ENCODE measurements at regions not wholly inside any gene's neighbourhood (a gene's known extent, or its start where the extent isn't known, plus 50 kb on each side); places are given as distances from the start of the nearest gene placed in this dataset.

DNA sequence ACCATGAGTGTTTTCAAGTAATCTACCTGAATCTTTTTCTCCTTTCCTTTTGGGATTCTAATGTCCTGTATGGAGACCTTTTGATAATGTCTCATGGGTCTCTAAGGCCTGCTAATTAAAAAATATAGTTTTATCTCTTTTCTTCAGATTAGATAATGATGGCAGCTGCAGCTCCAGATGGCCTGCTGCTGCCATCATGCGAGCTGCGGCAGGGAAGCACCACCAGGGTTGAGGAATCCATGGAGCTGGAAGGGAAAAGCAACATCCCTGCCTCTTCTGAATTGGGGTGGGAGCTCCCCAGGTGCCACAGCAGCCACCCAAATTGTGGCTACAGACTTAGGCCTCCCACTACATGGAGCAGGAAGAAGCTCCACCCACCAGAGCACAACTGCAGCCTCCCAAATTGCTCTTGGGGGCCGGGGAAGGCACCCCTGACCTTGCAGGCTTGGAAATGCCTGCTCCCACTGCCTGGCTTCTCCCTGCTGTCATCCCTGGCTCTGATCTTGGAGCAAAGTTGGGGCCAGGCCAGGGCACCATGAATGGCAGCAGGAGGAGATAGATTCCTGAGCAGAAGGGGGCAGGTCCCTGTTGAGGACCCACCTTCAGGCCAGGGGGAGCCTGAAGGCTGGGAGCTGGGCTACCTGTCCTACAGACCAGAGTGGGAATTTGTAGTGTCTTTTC, 189.6 kb upstream of the MAN1A1 start (continued):
- TF ChIP-seq CREB1 (CRISPR knock-in tag; IDR thresholded peaks at IDR 0.05; ENCODE audit: low read depth) (no peak), EZH2 (IDR thresholded peaks at IDR 0.05; ENCODE audit: low read depth, unreplicated experiment) (no peak), ZNF331 (CRISPR knock-in tag; IDR thresholded peaks at IDR 0.05; ENCODE audit: low read depth) (no peak)
- TF ChIP-seq, protein P1, sequence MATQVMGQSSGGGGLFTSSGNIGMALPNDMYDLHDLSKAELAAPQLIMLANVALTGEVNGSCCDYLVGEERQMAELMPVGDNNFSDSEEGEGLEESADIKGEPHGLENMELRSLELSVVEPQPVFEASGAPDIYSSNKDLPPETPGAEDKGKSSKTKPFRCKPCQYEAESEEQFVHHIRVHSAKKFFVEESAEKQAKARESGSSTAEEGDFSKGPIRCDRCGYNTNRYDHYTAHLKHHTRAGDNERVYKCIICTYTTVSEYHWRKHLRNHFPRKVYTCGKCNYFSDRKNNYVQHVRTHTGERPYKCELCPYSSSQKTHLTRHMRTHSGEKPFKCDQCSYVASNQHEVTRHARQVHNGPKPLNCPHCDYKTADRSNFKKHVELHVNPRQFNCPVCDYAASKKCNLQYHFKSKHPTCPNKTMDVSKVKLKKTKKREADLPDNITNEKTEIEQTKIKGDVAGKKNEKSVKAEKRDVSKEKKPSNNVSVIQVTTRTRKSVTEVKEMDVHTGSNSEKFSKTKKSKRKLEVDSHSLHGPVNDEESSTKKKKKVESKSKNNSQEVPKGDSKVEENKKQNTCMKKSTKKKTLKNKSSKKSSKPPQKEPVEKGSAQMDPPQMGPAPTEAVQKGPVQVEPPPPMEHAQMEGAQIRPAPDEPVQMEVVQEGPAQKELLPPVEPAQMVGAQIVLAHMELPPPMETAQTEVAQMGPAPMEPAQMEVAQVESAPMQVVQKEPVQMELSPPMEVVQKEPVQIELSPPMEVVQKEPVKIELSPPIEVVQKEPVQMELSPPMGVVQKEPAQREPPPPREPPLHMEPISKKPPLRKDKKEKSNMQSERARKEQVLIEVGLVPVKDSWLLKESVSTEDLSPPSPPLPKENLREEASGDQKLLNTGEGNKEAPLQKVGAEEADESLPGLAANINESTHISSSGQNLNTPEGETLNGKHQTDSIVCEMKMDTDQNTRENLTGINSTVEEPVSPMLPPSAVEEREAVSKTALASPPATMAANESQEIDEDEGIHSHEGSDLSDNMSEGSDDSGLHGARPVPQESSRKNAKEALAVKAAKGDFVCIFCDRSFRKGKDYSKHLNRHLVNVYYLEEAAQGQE (IDR thresholded peaks at IDR 0.05; ENCODE audit: unreplicated experiment) = no peak

DNA sequence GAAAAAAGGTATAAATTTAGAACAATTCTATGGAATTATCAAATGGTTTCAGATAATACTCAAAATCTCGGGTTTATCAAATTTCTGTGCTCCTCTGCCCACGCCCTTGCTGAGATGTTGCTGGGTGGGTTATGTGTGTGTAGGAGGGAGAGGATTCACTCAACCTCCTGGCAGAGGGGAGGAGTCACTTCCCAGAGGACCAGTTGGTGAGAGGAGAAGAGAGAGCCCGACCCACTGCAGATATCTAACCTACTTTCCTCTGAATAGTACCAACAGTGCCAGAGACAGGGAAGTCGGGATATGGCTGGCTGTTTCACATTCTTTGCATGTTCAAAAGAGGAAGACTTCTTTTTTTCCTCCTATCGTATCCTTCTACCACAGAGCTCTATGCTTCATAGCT, 187.1 kb upstream of the MAN1A1 start:
- no peaks in the 10 kb centered on the region for H3K9me3 Mint-ChIP-seq
- H3K27me3 Mint-ChIP-seq (ENCODE audit: insufficient read depth, low read depth, poor library complexity) = no peaks in the 10 kb centered on the region
- H2AFZ ChIP-seq = no peak overlapping the region
- no peaks in the 10 kb centered on the region for H3K36me3 ChIP-seq (ENCODE audit: insufficient read depth)
- no peak overlapping the region for H3K4me3 ChIP-seq
- no peaks in the 10 kb centered on the region for H4K20me1 ChIP-seq (replicated peaks; ENCODE audit: insufficient read depth)
- ATAC-seq = no peak
- peaks cover 4% of the 10 kb centered on the region; the same call in 2 of the 3 replicates for H3K4me1 Mint-ChIP-seq
- H3K27ac ChIP-seq (ENCODE audit: low read depth) = no peak overlapping the region
- no peak overlapping the region for H3K27ac Mint-ChIP-seq
- no peaks in the 10 kb centered on the region for H3K79me2 ChIP-seq (replicated peaks; ENCODE audit: insufficient read depth)
- no peak overlapping the region for H3K4me2 ChIP-seq
- no peaks in the 10 kb centered on the region for H3F3A ChIP-seq (replicated peaks; ENCODE audit: low read depth)
- H3K4me1 ChIP-seq (ENCODE audit: insufficient read depth) = no peaks in the 10 kb centered on the region
- no peaks in the 10 kb centered on the region for H3K36me3 Mint-ChIP-seq (ENCODE audit: low read depth)
- H3K27me3 ChIP-seq (ENCODE audit: insufficient read depth) = no peaks in the 10 kb centered on the region
- TF ChIP-seq EZH2 (IDR thresholded peaks at IDR 0.05; ENCODE audit: low read depth, unreplicated experiment) (no peak), POLR2AphosphoS5 (IDR thresholded peaks at IDR 0.05; ENCODE audit: low read depth) (no peak)
- H3K9me2 ChIP-seq (ENCODE audit: insufficient read depth) = no peaks in the 10 kb centered on the region
- no peak overlapping the region for H3K4me3 Mint-ChIP-seq
- no peak for DNase-seq (ENCODE audit: low spot score)

DNA sequence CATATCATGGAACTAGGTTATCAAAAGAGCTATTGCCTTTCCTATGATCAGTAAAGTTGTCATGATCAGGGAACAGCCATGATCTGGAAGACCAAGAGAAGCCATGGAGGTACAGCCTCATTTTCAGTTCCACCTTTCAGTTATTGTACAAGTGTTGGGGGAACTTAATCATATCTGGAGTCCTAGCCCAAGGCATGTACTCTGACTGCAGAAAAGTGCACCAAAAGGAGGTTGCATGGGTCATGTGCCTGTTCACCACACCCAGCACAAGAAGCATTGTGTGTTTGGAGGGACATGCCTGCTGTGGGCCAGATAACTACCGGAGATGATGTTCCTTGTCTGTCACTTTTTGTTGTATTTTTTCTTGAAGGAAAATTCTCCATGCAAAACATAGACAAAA, 185.8 kb upstream of the MAN1A1 start:
- Histone ChIP-seq H3K36me3 (ENCODE audit: insufficient read depth) (no peaks in the 10 kb centered on the region), H3K9me2 (ENCODE audit: insufficient read depth) (no peaks in the 10 kb centered on the region), H4K20me1 (replicated peaks; ENCODE audit: insufficient read depth) (no peaks in the 10 kb centered on the region), H2AFZ (no peak overlapping the region), H3F3A (replicated peaks; ENCODE audit: low read depth) (no peaks in the 10 kb centered on the region), H3K79me2 (replicated peaks; ENCODE audit: insufficient read depth) (no peaks in the 10 kb centered on the region), H3K4me2 (no peak overlapping the region), H3K27ac (ENCODE audit: low read depth) (no peak overlapping the region), H3K27me3 (ENCODE audit: insufficient read depth) (no peaks in the 10 kb centered on the region), H3K4me3 (no peak overlapping the region), H3K4me1 (ENCODE audit: insufficient read depth) (no peaks in the 10 kb centered on the region)
- peaks cover 4% of the 10 kb centered on the region; the same call in 2 of the 3 replicates for H3K4me1 Mint-ChIP-seq
- no peaks in the 10 kb centered on the region for H3K27me3 Mint-ChIP-seq (ENCODE audit: insufficient read depth, low read depth, poor library complexity)
- no peaks in the 10 kb centered on the region for H3K36me3 Mint-ChIP-seq (ENCODE audit: low read depth)
- H3K9me3 Mint-ChIP-seq = no peaks in the 10 kb centered on the region
- no peak overlapping the region for H3K4me3 Mint-ChIP-seq
- DNase-seq (ENCODE audit: low spot score) = no peak
- H3K27ac Mint-ChIP-seq = no peak overlapping the region
- no peak for ATAC-seq
- TF ChIP-seq, protein P2, sequence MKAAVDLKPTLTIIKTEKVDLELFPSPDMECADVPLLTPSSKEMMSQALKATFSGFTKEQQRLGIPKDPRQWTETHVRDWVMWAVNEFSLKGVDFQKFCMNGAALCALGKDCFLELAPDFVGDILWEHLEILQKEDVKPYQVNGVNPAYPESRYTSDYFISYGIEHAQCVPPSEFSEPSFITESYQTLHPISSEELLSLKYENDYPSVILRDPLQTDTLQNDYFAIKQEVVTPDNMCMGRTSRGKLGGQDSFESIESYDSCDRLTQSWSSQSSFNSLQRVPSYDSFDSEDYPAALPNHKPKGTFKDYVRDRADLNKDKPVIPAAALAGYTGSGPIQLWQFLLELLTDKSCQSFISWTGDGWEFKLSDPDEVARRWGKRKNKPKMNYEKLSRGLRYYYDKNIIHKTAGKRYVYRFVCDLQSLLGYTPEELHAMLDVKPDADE (IDR thresholded peaks at IDR 0.05) = no peak
- no peak for TF ChIP-seq EZH2 (IDR thresholded peaks at IDR 0.05; ENCODE audit: low read depth, unreplicated experiment)
- TF ChIP-seq ZNF114 (CRISPR knock-in tag; IDR thresholded peaks at IDR 0.05) = no peak
- TF ChIP-seq ZNF331 (CRISPR knock-in tag; IDR thresholded peaks at IDR 0.05; ENCODE audit: low read depth) = no peak
- TF ChIP-seq NANOG (IDR thresholded peaks at IDR 0.05; ENCODE audit: borderline replicate concordance) = no peak
- TF ChIP-seq, protein P3, sequence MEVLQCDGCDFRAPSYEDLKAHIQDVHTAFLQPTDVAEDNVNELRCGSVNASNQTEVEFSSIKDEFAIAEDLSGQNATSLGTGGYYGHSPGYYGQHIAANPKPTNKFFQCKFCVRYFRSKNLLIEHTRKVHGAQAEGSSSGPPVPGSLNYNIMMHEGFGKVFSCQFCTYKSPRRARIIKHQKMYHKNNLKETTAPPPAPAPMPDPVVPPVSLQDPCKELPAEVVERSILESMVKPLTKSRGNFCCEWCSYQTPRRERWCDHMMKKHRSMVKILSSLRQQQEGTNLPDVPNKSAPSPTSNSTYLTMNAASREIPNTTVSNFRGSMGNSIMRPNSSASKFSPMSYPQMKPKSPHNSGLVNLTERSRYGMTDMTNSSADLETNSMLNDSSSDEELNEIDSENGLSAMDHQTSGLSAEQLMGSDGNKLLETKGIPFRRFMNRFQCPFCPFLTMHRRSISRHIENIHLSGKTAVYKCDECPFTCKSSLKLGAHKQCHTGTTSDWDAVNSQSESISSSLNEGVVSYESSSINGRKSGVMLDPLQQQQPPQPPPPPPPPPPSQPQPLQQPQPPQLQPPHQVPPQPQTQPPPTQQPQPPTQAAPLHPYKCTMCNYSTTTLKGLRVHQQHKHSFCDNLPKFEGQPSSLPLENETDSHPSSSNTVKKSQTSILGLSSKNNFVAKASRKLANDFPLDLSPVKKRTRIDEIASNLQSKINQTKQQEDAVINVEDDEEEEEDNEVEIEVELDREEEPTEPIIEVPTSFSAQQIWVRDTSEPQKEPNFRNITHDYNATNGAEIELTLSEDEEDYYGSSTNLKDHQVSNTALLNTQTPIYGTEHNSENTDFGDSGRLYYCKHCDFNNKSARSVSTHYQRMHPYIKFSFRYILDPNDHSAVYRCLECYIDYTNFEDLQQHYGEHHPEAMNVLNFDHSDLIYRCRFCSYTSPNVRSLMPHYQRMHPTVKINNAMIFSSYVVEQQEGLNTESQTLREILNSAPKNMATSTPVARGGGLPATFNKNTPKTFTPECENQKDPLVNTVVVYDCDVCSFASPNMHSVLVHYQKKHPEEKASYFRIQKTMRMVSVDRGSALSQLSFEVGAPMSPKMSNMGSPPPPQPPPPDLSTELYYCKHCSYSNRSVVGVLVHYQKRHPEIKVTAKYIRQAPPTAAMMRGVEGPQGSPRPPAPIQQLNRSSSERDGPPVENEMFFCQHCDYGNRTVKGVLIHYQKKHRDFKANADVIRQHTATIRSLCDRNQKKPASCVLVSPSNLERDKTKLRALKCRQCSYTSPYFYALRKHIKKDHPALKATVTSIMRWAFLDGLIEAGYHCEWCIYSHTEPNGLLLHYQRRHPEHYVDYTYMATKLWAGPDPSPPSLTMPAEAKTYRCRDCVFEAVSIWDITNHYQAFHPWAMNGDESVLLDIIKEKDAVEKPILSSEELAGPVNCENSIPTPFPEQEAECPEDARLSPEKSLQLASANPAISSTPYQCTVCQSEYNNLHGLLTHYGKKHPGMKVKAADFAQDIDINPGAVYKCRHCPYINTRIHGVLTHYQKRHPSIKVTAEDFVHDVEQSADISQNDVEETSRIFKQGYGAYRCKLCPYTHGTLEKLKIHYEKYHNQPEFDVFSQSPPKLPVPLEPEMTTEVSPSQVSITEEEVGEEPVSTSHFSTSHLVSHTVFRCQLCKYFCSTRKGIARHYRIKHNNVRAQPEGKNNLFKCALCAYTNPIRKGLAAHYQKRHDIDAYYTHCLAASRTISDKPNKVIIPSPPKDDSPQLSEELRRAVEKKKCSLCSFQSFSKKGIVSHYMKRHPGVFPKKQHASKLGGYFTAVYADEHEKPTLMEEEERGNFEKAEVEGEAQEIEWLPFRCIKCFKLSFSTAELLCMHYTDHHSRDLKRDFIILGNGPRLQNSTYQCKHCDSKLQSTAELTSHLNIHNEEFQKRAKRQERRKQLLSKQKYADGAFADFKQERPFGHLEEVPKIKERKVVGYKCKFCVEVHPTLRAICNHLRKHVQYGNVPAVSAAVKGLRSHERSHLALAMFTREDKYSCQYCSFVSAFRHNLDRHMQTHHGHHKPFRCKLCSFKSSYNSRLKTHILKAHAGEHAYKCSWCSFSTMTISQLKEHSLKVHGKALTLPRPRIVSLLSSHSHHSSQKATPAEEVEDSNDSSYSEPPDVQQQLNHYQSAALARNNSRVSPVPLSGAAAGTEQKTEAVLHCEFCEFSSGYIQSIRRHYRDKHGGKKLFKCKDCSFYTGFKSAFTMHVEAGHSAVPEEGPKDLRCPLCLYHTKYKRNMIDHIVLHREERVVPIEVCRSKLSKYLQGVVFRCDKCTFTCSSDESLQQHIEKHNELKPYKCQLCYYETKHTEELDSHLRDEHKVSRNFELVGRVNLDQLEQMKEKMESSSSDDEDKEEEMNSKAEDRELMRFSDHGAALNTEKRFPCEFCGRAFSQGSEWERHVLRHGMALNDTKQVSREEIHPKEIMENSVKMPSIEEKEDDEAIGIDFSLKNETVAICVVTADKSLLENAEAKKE (CRISPR knock-in tag; IDR thresholded peaks at IDR 0.05) = no peak
- no peak for TF ChIP-seq CREB1 (CRISPR knock-in tag; IDR thresholded peaks at IDR 0.05; ENCODE audit: low read depth)
